Gastrocnemius medialis (tissue), 4 donors: ENCODE measurements at regions not wholly inside any gene's neighbourhood (a gene's known extent, or its start where the extent isn't known, plus 50 kb on each side); places are given as distances from the start of the nearest gene placed in this dataset.

Experiments used
- ATAC-seq, 2 donors: fragments of 150-250 bp; one replicate each; pipeline ENCODE4 v1.9.1; 2016
- DNase-seq, 2 donors: peaks; one replicate each; pipeline ENCODE4 v3.0.0-alpha.2; 2019
- H3K27ac ChIP-seq, 4 donors: fragments of 200-600 bp; sonication (generic); 1 replicate in 1 of 4; 2 replicates in 3 of 4; pipeline ENCODE4 v1.5.1; 2016 to 2018; ENCODE audit warnings: mild to moderate bottlenecking in 2 of 4, moderate library complexity in 1 of 4
- H3K27me3 ChIP-seq, 3 donors: fragments of 200-600 bp; sonication (generic) in 2 of 3; 1 replicate in 1 of 3; 2 replicates in 2 of 3; pipeline versions ENCODE4 v1.5.1 to v1.6.0; 2016 to 2019; ENCODE audit warnings: mild to moderate bottlenecking in 1 of 3, moderate library complexity in 1 of 3
- H3K36me3 ChIP-seq, 2 donors: fragments of 200-600 bp; sonication (generic) in 1 of 2; one replicate each; pipeline ENCODE4 v1.5.1; 2017 to 2018
- H3K4me1 ChIP-seq, 2 donors: fragments of 200-600 bp; sonication (generic) in 1 of 2; one replicate each; pipeline ENCODE4 v1.5.1; 2016 to 2017; ENCODE audit warnings: mild to moderate bottlenecking in 2 of 2
- H3K4me3 ChIP-seq, 4 donors: fragments of 200-600 bp; sonication (generic) in 3 of 4; 1 replicate in 1 of 4; 2 replicates in 3 of 4; pipeline ENCODE4 v1.5.1; 2016 to 2019; ENCODE audit warnings: mild to moderate bottlenecking in 2 of 4
- H3K9me3 ChIP-seq, 3 donors: fragments of 200-600 bp; sonication (generic) in 2 of 3; 1 replicate in 1 of 3; 2 replicates in 2 of 3; pipeline ENCODE4 v1.5.1; 2016 to 2019
- POLR2A ChIP-seq, 2 donors: fragments of 450-650 bp; IDR thresholded peaks; one replicate each; pipeline ENCODE4 v1.6.1; 2017; ENCODE audit warnings: antibody characterized with exemption in 2 of 2, mild to moderate bottlenecking in 2 of 2, moderate library complexity in 2 of 2
- in situ Hi-C, 4 donors: fragments of 200-750 bp; cut with MboI; loops; one replicate each; pipeline versions ENCODE4 v1.15.0 to v1.8.0; 2017; ENCODE audit warnings: low sequenced_read_pairs in 4 of 4
- intact Hi-C: fragments of 100-400 bp; cut with DNase I; formaldehyde crosslinking; loops from one replicate; pipeline ENCODE4 v1.15.1; 2023; ENCODE audit warnings: low total_unique reads
- TF ChIP-seq, protein P1 (sequence below), 5 experiments: fragments of 450-650 bp in 3 of 5; fragments of 200-600 bp in 2 of 5; sonication (generic) in 2 of 5; IDR thresholded peaks in 4 of 5; conservative IDR thresholded peaks in 1 of 5; 1 replicate in 4 of 5; 2 replicates in 1 of 5; pipeline ENCODE4 v1.5.1; 2016 to 2019; ENCODE audit warnings: antibody characterized with exemption in 5 of 5, mild to moderate bottlenecking in 3 of 5, moderate library complexity in 3 of 5

DNA sequence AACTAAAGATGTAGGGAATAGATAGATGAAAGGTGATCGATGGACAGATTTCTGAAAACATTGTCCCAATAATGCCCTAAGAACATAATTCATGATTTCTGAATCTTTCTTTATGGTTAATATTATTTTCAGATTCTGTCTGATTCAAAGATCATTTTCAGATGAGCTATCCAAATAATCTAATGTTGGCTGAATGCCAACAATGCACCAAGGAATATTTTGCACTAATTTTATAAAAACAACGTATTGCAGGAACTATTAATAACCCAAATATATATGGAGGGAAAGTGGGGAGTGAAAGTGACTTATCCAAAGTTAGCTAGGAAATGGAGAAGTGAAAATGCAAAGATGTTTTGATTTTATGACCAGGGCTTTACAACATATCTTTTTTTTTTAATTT, 1675.5 kb downstream of the STIM2 start:
- Histone ChIP-seq H3K27me3 (no peaks in the 10 kb centered on the region), H3K4me3 (no peak overlapping the region), H3K36me3 (no peaks in the 10 kb centered on the region), H3K9me3 (no peaks in the 10 kb centered on the region), H3K27ac (no peak overlapping the region), H3K4me1 (no peaks in the 10 kb centered on the region)
- DNase-seq (no peak), ATAC-seq (no peak)
- intact Hi-C loops = no loop called here
- in situ Hi-C loops = no loop called here
- no peak for TF ChIP-seq POLR2A (IDR thresholded peaks at IDR 0.05)
- TF ChIP-seq, protein P1, sequence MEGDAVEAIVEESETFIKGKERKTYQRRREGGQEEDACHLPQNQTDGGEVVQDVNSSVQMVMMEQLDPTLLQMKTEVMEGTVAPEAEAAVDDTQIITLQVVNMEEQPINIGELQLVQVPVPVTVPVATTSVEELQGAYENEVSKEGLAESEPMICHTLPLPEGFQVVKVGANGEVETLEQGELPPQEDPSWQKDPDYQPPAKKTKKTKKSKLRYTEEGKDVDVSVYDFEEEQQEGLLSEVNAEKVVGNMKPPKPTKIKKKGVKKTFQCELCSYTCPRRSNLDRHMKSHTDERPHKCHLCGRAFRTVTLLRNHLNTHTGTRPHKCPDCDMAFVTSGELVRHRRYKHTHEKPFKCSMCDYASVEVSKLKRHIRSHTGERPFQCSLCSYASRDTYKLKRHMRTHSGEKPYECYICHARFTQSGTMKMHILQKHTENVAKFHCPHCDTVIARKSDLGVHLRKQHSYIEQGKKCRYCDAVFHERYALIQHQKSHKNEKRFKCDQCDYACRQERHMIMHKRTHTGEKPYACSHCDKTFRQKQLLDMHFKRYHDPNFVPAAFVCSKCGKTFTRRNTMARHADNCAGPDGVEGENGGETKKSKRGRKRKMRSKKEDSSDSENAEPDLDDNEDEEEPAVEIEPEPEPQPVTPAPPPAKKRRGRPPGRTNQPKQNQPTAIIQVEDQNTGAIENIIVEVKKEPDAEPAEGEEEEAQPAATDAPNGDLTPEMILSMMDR (IDR thresholded peaks at IDR 0.05 in 4 of 5, conservative IDR thresholded peaks at IDR 0.05 in 1 of 5) = no peak

DNA sequence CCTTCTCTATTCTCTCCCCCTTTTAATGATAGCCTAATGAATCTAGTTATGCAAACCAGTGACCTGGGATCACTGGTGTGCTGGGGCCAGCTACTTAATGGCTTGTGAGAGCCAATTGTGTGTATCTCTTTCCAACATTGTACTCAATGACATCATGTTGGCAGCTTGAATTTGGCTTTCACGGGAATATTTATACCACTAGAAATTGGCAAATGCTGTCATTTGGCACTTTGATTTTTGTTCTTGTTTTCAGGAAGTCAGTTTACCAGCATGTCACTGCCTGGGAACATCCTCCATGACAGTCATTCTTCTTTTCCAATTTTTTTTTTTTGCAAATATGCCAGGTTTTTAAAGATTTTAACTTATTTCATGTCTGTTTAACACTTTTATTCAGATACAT, 1685.3 kb downstream of the STIM2 start:
- TF ChIP-seq POLR2A (IDR thresholded peaks at IDR 0.05) = no peak
- TF ChIP-seq, protein P1 (IDR thresholded peaks at IDR 0.05 in 4 of 5, conservative IDR thresholded peaks at IDR 0.05 in 1 of 5) = no peak
- DNase-seq = no peak
- no peaks in the 10 kb centered on the region for H3K27me3 ChIP-seq
- H3K9me3 ChIP-seq = no peaks in the 10 kb centered on the region
- H3K36me3 ChIP-seq = no peaks in the 10 kb centered on the region
- H3K4me1 ChIP-seq = no peaks in the 10 kb centered on the region
- no peak for ATAC-seq
- no peak overlapping the region for H3K4me3 ChIP-seq
- H3K27ac ChIP-seq = no peak overlapping the region
- in situ Hi-C loops (no loop called here), intact Hi-C loops (no loop called here)

DNA sequence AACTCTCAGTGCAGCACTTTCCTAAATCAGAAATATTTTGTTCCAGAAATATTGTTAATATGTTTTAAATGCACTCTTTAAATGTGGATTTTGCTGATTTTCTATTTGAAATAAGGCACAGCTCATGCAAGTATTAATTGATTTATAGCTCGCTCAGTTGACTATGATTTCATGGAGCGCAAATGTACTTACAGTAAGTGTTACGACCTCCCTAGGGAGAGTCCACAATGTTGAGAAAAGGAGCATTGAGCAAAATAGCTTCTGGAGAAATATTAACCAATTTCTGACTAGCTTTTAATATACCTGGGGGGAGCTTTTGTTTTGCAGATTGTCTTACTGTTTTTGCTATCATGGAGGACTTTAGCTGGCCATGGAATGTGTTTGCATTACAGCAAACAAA, 1687.5 kb downstream of the STIM2 start:
- TF ChIP-seq POLR2A (IDR thresholded peaks at IDR 0.05) = no peak
- TF ChIP-seq, protein P1 (IDR thresholded peaks at IDR 0.05 in 4 of 5, conservative IDR thresholded peaks at IDR 0.05 in 1 of 5) = no peak
- Histone ChIP-seq H3K27me3 (no peaks in the 10 kb centered on the region), H3K4me1 (no peaks in the 10 kb centered on the region), H3K36me3 (no peaks in the 10 kb centered on the region), H3K27ac (no peak overlapping the region), H3K4me3 (no peak overlapping the region), H3K9me3 (no peaks in the 10 kb centered on the region)
- in situ Hi-C loops (no loop called here), intact Hi-C loops (no loop called here)
- DNase-seq (no peak), ATAC-seq (no peak)

- Histone ChIP-seq H3K4me3 (no peak overlapping the region), H3K4me1 (no peaks in the 10 kb centered on the region), H3K27me3 (no peaks in the 10 kb centered on the region), H3K27ac (no peak overlapping the region), H3K9me3 (no peaks in the 10 kb centered on the region), H3K36me3 (no peaks in the 10 kb centered on the region)
- DNase-seq = no peak
- in situ Hi-C loops (no loop called here), intact Hi-C loops (no loop called here)
- no peak for ATAC-seq
- no peak for TF ChIP-seq POLR2A (IDR thresholded peaks at IDR 0.05)
- TF ChIP-seq, protein P1 (IDR thresholded peaks at IDR 0.05 in 4 of 5, conservative IDR thresholded peaks at IDR 0.05 in 1 of 5) = no peak
These were observed 1688.0 kb downstream of the STIM2 start for GRCh38 chr4:28548594-28548993.

- ATAC-seq (no peak), DNase-seq (no peak)
- Histone ChIP-seq H3K27me3 (no peaks in the 10 kb centered on the region), H3K27ac (no peak overlapping the region), H3K4me3 (no peak overlapping the region), H3K9me3 (no peaks in the 10 kb centered on the region), H3K4me1 (no peaks in the 10 kb centered on the region), H3K36me3 (no peaks in the 10 kb centered on the region)
- TF ChIP-seq, protein P1 (IDR thresholded peaks at IDR 0.05 in 4 of 5, conservative IDR thresholded peaks at IDR 0.05 in 1 of 5) = no peak
- no peak for TF ChIP-seq POLR2A (IDR thresholded peaks at IDR 0.05)
- in situ Hi-C loops (no loop called here), intact Hi-C loops (no loop called here)
These were observed 1695.2 kb downstream of the STIM2 start for GRCh38 chr4:28555866-28556265.
